HG03460 (cell line): ENCODE measurements at regions not wholly inside any gene's neighbourhood (a gene's known extent, or its start where the extent isn't known, plus 50 kb on each side); places are given as distances from the start of the nearest gene placed in this dataset.

Experiments
- ATAC-seq: cut with Tn5 transposase; IDR thresholded peaks from one replicate; pipeline ENCODE4 v1.9.1; 2021; ENCODE audit not compliant: unreplicated experiment

GRCh38 chr18:22069916-22070315 is 99.5 kb upstream of the GATA6 start:
- no peak for ATAC-seq

- no peak for ATAC-seq
Measured at GRCh38 chr18:22073411-22073810, 96.0 kb upstream of the GATA6 start.

GRCh38 chr18:22074282-22075070 is 94.9 kb upstream of the GATA6 start:
- ATAC-seq, result no peak

- ATAC-seq, result no peak
Measured at GRCh38 chr18:22080035-22080434, 89.4 kb upstream of the GATA6 start.

- ATAC-seq, result no peak
Measured at GRCh38 chr18:22082408-22082807, 87.0 kb upstream of the GATA6 start.

GRCh38 chr18:22084547-22084946 is 84.8 kb upstream of the GATA6 start:
- no peak for ATAC-seq

- no peak for ATAC-seq
Measured at GRCh38 chr18:22086973-22087372, 82.4 kb upstream of the GATA6 start.

GRCh38 chr18:22088029-22088428 is 81.4 kb upstream of the GATA6 start:
- ATAC-seq, result no peak

- no peak for ATAC-seq
Measured at GRCh38 chr18:22088996-22089640, 80.3 kb upstream of the GATA6 start.

GRCh38 chr18:22091341-22091740 is 78.0 kb upstream of the GATA6 start:
- no peak for ATAC-seq

- ATAC-seq, result no peak
Measured at GRCh38 chr18:22093731-22094357, 75.5 kb upstream of the GATA6 start.

GRCh38 chr18:22094358-22094734 is 75.0 kb upstream of the GATA6 start:
- no peak for ATAC-seq

GRCh38 chr18:22098563-22098989 is 70.8 kb upstream of the GATA6 start:
- no peak for ATAC-seq

- no peak for ATAC-seq
Measured at GRCh38 chr18:22099925-22100324, 69.5 kb upstream of the GATA6 start.

GRCh38 chr18:22101731-22102130 is 67.7 kb upstream of the GATA6 start:
- ATAC-seq, result no peak

- ATAC-seq, result no peak
Measured at GRCh38 chr18:22102953-22103646, 66.3 kb upstream of the GATA6 start.

- no peak for ATAC-seq
Measured at GRCh38 chr18:22103647-22104031, 65.8 kb upstream of the GATA6 start.

- ATAC-seq, result no peak
Measured at GRCh38 chr18:22106536-22107292, 62.7 kb upstream of the GATA6 start.

- ATAC-seq, result no peak
Measured at GRCh38 chr18:22108674-22109073, 60.7 kb upstream of the GATA6 start.

- ATAC-seq, result no peak
Measured at GRCh38 chr18:22109535-22109934, 59.9 kb upstream of the GATA6 start.

GRCh38 chr18:22110461-22110924 is 58.9 kb upstream of the GATA6 start:
- no peak for ATAC-seq
